GM21515 (cell line): ENCODE measurements at regions not wholly inside any gene's neighbourhood (a gene's known extent, or its start where the extent isn't known, plus 50 kb on each side); places are given as distances from the start of the nearest gene placed in this dataset.
"Not testable (repeated sequence)": the region's sequence is repeated elsewhere in the genome, so short reads cannot be mapped to it uniquely, and the experiment has no call there.

Experiments
- ATAC-seq: cut with Tn5 transposase; IDR thresholded peaks from one replicate; pipeline ENCODE4 v1.9.1; 2021; ENCODE audit not compliant: unreplicated experiment

DNA sequence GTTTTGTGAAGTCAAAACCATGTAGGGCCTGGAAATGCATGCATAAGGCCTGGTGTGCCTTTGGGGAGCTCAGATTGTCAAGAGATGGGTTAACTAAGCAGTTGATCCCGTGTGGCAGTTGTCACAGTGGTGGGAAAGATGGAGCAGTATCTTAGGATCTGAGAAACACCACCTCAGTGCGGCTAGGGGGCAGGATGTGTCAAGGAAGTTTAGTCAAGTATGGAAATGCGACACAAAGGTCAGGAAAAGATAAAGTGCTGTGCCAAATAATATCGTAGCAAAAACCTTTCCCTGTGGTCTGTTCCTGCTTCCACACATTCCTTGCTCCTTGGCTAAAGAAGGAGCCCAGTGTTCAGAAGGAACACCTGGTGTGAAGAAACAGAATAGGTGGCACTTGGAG, 396.4 kb downstream of the EDEM1 start:
- ATAC-seq, result no peak

DNA sequence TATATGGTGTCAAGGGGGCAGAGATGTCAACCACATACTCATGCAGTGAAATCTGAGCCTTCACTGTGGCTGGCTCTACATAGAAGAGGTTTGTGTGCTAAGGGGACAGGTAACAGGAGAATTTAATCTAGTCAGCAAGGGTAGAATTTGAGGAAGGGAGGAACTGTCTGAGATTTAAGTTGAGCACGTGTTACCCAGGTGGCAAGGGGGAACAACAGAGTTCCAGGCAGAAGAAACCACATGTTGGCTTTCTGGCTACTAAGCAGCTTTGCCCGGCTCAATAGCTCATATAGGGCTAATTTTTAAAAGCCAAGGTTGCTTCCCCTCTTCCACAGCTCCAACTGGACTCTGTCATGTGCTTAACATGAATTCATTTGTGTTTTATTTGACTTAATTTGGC, 397.6 kb downstream of the EDEM1 start:
- no peak for ATAC-seq

DNA sequence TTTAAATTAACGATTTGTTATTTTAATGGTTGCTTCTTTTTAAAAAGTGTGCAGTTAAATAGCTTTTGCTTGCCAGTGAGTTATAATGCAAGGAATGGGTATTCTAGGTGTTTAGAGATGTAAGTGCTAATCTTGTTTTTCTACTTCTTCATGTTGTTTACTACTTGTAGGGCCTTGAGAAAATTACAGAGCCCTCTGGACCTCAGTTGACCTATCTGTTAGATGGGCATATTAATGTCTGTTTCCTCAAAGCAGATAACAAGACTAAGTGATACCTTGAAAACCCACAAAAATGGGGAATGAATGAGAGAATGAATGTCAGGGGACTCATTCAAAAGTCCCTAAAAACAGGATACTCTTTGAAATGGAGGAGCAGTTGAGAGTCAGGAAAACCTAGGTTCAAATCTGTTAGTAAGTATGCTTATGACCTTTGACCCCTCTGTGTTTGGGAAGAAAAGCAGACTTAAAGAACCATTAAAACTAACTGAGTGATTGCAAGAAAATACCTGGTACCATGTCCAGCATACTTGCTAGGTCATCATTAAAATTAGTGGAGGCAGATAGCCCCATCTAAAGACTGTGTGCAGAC, 419.5 kb downstream of the EDEM1 start:
- no peak for ATAC-seq

DNA sequence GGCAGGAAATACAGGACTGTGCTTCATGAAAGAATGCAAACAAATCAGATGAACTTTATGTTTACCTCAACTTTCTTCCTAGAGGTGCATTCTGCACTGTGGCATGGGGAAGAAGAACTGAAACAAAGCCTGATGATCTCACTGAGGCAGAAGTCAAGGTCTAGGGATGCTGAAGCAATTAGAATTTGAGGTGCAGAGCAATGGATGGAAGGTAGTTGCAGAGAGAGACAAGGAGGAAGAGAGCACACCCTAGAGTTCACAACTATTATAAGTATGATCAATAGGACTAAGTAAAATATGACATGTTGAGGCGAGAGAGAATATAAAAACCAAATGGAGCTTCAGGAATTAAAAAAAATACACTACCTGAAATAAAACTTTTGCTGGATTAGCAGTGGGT, 420.1 kb downstream of the EDEM1 start:
- no peak for ATAC-seq

DNA sequence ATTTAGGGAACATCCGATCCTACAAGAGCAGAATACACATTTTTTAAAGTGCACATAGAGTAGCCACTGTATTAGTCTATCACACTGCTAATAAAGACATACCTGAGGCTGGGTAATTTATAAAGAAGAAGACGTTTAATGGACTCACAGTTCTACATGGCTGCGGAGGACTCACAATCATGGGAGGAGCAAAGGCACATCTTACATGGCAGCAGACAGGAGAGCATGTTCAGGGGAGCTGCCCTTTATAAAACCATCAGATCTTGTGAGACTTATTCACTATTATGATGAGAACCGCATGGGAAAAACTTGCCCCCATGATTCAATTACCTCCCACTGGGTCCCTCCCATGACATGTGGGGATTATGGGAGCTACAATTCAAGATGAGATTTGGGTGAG, 421.5 kb downstream of the EDEM1 start:
- not testable (repeated sequence) for ATAC-seq

DNA sequence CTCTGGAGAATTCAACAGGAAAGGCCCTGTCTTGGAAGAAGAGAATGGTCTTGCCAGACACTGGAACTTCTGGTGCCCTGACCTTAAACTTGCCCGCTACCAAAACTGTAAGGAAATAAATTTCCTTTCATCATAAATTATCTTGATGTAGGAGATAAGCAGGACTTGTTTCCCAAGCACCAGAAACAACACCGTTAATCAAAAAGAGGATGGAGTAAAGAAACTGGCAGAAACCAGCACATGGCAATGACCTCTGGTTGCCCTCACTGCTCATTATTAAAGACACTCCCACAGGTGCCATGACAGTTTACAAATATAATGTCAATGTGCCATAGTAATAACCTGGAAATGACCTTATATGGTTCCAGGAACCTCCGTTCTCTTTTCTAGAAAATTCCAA, 426.1 kb downstream of the EDEM1 start:
- no peak for ATAC-seq

DNA sequence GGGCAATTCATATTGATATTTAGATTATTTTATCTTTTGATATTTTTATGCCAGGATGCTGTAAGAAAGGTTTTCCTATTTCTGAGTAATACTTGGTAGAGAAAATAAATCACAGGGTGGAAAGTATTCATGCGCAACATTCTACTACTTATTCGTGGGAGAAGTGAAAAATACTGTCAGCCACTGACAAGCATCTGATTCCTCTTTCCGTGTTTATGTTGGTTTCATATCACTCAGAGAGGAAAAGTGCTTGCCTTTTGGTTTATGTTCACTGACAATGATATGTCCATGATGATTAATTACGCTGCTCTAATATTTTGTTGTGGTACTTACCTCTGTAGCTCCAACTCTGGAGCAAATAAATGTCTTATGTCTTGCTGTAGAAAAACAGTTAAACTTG, 429.4 kb downstream of the EDEM1 start:
- no peak for ATAC-seq

DNA sequence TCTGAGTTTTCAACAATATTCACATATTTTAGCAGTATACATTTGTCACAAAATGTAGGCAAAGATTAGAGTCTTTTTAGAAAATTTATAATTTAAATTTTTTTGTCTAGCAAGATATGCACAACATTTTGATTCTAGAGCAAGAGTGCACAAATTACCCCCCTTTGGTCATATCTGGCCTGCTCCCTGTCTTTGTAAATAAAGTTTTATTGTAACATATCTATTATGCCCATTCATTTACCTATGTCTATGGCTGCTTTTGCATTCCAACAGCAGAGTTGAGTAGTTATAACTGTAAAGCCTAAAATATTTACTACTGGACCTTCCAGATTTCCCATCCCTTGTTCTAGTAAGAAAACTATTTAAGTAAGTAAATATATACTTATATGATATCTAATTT, 430.7 kb downstream of the EDEM1 start:
- no peak for ATAC-seq

DNA sequence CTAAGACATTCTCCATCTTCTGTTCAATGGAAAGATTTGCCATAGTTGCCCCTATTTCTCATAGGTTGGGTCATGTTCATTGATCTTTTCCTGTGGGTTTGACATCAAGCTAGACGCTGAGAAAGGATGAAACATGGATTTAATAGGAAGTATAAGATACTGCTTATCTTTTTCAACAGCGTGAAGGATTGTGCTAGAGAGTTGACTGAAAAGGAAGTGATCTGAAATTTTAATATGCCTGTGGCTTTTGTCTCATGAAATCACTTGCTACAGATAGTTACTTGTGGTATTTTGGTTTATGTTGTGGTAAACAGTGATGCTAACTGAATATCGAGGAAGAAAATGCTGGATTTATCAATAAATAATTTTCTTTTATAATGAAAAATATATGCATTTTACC, 442.9 kb downstream of the EDEM1 start:
- no peak for ATAC-seq

DNA sequence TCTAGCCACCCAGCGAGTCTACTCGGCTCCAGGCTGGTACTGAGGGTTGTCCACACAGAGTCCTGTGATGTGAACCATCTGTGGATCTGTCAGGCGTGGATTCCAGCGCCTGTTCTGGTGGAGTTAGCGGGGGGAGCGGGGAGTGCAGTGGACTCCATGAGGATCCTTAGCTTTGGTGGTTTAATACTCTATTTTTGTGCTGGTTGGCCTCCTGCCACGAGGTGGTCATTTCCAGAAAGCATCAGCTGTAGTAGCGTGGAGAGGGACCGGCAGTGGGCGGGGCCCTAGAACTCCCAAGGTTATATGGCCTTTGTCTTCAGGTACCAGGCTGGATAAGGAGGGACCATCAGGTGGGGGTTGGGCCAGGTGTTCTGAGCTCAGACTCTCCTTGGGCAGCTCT, 446.5 kb downstream of the EDEM1 start:
- ATAC-seq, result no peak

DNA sequence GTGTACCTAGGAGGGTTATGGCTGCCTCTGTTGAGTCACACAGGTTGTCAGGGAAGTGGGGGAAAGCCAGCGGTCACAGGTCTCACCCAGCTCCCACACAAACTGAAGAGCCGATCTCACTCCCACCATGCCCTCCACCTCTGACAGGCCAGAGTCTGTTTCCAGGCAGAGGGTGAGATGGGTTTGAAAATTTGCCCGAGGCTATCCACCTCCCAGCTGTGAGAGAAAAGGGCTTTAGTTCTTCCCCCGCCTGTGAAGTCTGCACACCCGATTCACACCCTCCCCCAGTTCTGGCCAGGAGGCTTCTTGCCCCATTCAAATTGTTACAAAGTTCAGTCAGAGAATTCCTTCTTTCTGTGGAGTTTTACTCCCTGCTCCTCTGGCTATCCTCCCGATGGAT, 446.9 kb downstream of the EDEM1 start:
- no peak for ATAC-seq

DNA sequence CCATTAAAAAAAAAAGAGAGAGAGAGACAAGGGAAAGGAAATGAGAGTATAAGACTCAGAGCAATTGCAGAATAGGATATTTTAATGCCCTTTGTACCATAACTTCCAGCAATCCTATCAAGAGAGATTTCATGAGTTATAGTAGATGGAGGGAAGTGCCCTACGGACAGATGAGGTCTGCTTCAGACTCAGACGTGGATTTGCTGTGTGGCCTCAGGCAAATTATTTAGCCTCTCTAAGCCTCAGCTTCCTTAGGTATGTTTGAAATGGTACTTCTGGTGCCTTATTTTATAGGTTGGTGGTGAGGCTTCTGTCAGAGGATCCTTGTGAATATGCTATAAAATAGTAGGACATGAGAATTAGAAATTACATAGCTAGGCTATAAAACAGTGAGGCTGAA, 448.2 kb downstream of the EDEM1 start:
- ATAC-seq, result no peak

DNA sequence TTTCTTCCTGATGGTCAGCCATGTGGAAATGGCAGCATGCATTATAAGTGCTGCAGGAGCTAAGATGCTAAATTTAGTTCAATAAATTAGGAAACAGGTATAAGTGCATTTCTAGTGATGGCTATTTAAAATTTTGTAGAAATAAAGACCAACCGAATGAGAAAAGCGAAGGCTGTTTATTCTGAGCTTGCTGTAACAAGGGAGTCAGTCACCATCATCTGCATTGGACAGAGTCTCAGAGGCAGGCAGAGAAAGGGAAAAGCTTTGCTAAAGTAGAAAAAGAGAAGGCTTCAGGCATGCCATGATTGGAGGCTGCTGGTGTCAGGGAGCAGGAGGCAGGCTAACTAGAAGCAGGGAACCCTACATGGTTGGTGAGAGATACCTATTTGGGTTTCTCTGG, 451.0 kb downstream of the EDEM1 start:
- no peak for ATAC-seq

DNA sequence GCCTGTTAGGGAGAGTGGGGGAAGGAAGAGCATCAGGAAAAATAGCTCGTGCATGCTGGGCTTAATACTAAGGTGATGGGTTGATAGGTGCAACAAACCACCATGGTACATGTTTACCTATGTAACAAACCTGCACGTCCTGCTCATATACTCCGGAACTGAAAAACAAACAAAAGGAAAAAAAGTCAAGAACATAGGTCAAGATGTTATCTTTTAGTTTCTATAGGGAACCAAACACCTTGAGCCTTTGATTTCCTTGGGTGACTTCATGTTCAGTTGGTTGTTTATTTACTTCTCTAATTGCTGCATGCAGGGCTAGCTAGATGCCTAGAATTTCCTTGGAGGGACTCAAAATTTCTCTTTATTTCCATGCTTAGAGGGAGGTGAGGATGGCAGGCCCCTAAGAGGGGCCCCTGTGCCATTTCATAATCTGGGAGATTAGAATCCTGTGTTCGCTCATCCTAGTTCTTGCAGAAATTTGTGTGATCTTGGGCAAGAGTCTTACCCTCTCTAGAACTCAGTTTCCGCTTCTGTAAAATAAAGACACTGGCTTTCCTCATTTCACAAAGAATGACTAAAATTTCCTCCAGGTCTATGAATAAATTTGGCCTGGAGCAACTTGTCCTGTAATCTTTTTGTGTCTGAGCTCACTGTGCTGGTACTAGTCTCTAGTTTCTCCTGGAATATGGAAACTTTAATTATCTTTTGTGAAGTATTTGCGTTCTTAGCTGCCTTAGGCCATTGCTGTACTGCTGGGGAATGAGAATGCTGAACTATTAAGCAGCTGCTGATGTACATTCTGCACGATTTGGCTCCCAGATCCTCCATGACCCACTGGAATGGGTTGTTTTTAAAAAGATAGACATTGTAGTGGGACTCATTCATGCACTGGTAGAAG, 457.5 kb downstream of the EDEM1 start:
- no peak for ATAC-seq

DNA sequence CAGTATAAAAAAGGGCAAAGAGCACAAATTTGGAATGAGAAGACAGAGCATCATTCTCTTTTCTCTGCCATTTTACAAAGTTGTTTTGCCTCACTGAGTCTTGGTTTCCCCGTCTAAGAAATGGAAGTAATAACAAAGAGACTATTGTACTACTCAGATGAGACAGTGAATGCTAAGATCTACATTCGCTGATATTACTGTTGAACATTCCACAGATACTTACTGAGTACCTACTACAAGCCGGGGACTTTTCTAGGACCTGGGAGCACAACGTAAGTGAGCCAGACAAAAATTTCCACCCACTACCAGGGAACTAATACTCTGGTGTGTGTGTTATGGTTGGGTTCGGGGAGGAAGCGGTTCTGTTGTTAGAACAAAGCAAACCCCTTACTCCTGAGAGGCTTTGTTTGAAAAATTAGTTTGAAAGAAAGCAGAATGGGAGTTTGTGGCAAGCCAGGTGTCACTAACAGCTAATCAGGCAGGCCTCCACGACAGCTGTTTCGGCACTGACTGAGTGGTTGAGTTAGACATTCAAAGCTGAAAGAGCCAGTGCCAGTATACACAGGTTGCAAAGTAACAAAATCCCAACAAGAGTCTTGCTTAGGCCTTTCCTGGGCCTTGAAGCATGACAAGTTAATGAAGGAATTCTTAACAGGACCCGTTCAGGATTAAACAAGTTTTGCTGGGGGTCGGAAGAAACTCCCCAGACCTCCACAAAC, 458.3 kb downstream of the EDEM1 start:
- ATAC-seq, result no peak

DNA sequence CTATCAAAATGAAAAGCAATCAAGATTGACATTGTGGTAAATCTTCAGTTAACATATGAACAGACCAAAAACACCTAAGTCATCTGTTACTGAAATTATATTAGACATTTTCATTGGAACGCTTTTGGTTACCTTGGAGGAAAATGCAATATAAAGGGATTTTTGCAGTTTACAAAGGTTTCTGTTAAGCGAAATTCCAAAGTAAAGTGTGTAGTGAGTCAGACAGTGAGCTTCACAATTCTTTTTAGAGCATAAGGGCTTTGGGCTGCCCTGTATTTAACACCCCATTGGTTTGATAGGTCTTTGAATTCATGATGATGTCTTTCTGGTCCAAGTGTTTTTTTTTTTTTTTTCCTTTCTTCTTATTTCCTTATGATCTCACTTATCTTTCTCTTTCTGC, 462.8 kb downstream of the EDEM1 start:
- ATAC-seq, result no peak

DNA sequence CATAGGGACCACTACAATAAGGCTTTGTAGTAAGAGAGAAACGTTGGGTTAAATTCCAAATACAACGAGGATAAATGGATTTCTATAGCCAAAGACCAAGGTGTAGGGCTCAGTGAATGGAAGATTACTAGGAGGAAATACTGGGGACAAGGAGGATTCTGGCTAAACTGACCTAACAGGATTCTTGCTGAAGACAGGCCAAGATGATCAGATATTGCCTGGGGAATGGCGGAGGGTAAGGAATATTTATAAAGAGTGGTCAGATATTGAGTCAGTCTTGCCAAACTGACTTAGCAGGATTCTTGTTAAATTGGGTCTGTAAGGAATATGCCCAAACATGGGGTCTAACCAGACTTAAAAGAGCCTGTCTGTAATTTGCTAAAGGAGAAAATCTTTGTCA, 463.8 kb downstream of the EDEM1 start:
- no peak for ATAC-seq

DNA sequence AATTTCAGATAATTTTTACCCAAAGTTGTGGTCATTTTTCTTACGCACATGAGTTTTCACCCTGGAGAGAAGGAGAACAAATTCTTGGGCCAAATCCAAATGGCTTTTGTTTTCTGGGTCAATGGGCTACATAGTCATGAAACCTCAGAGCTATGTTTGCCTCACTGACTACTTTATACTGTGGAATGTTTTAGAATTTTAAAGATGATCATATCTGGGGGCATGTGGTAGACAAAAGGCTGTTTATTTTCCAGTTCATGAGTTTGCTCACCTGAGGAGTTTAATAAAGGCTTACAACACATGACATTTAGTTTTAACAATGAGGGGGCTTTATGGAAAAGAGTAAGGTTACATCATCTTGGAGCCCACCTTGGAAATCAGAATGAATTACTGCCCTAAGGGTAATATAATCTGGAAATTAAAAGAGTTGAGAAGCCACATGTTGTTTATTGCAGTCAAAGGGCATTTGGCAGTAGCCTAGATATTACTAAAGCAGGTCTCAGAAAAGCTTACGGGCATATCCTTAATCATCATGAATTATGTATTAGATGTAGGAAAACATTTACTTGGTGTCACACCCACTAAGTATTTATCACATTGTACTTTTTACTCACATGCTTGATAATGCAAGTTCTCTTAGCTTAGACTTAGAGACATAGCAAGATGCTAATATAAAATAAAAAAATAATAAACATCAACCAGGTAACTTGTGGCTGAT, 466.1 kb downstream of the EDEM1 start:
- ATAC-seq, result no peak

DNA sequence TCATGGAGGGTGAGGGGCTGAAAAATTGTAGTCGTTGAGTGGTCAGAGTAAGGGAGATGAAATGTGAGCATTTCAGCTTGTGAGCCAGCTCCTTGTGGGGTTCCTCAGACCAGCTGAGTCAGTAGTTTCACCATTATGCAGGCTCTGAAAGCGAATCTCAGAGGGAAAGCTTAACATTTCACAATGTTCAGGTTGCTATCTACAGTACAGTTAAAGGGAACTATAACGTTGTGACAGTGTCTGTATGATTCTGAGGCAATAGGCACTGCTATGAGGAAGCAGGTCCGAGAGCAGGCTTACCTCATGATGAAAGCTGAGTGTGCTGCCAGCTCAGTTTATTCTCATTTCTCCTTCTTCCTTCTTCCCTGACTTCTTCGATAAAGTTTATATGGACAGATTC, 469.6 kb downstream of the EDEM1 start:
- ATAC-seq, result no peak

DNA sequence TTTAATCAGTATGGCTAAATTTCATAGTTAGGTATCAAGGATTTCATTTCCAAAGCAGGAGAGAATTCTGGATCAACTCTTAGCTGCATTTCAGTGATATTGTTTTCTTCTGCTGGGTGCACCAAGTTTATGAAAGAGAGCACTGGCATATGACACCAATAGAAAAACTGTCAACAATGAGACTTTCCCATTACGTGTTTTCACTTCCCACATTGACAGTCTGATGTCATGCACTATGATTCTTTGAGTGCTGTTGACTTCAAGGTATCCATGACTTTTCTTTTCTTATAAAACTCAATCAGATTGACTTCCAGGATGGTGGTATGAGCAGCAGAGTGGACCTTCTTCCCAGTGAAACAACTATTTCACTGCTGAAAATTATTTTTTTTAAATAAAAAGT, 476.1 kb downstream of the EDEM1 start:
- ATAC-seq, result no peak

DNA sequence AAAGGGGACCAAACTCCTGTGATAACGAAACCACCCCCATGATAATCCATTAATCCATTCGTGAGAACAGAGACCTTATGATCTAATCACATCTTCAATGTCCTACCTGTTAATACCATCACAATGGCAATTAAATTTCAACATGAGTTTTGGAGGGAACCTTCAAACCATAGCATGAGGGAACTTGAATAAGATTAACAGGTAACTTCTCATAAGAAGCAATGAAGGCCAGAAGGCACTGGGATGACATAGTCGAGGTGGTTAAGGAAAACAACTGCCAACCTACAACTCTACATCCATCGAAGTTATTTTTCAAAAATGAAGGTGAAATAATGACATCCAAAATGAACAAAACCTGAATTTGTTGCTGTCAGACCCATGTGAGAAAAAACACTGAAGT, 478.9 kb downstream of the EDEM1 start:
- ATAC-seq, result no peak

DNA sequence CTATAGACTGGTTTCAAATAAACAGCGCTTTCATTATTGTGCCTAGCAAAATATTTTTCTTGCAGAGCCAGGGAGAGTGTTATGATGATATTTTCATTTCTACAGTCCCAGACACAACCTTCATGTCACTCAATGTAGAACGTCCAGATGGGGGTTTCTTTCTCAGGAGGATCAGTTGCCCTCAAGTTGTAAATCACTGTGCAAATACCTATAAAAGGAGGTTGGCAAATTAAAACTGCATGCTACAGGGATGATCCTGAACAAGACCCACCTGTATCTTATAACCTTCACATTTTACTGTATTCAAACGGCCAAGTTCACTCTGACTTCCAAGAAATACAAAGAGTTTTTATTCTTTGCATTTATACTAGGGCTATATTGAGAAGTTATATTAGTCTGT, 486.0 kb downstream of the EDEM1 start:
- no peak for ATAC-seq
